SK-N-SH treated with all-trans-retinoic acid at 6 μM for 48 hours (cell line): ENCODE measurements at regions not wholly inside any gene's neighbourhood (a gene's known extent, or its start where the extent isn't known, plus 50 kb on each side); places are given as distances from the start of the nearest gene placed in this dataset.

Experiments
- CSRNP3 ChIP-seq: fragments of 250-450 bp; sonication (Bioruptor Pico); IDR thresholded peaks from 2 replicates; pipeline ENCODE4 v1.5.1; 2021; ENCODE audit warnings: mild to moderate bottlenecking, moderate library complexity
- TSHZ2 ChIP-seq: fragments of 250-450 bp; sonication (Bioruptor Pico); IDR thresholded peaks from 2 replicates; pipeline ENCODE4 v1.5.0; 2020; ENCODE audit warnings: mild to moderate bottlenecking, moderate library complexity

- TF ChIP-seq CSRNP3 (CRISPR knock-in tag) (no peak), TSHZ2 (no peak)
Measured at GRCh38 chr6:40205801-40206200, 271.5 kb upstream of the MOCS1 start.
